ENCODE measurements at regions not wholly inside any gene's neighbourhood (a gene's known extent, or its start where the extent isn't known, plus 50 kb on each side); places are given as distances from the start of the nearest gene placed in this dataset.

DNA sequence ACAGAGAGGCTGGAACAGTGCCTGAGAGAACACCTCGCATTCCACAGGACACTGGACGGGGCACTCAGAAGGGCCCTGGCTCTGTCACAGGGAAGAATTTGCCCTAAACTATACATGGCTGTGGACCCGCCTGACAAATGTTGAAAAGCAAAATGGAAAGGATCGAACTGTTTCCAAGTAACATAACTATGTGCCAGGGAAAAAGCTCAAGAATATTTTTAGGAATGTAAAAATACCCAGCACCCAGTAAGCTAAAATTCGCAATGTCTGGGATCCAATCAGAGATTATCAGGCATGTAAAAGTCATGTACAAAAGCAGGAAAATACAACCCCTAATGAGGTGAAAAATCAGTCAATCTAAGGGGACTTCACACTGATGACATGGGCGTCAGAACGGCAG lies 215.9 kb downstream of the TTLL2 start:
- no peak for TF ChIP-seq EGR1 (IDR thresholded peaks at IDR 0.05)
- TF ChIP-seq, protein P1, sequence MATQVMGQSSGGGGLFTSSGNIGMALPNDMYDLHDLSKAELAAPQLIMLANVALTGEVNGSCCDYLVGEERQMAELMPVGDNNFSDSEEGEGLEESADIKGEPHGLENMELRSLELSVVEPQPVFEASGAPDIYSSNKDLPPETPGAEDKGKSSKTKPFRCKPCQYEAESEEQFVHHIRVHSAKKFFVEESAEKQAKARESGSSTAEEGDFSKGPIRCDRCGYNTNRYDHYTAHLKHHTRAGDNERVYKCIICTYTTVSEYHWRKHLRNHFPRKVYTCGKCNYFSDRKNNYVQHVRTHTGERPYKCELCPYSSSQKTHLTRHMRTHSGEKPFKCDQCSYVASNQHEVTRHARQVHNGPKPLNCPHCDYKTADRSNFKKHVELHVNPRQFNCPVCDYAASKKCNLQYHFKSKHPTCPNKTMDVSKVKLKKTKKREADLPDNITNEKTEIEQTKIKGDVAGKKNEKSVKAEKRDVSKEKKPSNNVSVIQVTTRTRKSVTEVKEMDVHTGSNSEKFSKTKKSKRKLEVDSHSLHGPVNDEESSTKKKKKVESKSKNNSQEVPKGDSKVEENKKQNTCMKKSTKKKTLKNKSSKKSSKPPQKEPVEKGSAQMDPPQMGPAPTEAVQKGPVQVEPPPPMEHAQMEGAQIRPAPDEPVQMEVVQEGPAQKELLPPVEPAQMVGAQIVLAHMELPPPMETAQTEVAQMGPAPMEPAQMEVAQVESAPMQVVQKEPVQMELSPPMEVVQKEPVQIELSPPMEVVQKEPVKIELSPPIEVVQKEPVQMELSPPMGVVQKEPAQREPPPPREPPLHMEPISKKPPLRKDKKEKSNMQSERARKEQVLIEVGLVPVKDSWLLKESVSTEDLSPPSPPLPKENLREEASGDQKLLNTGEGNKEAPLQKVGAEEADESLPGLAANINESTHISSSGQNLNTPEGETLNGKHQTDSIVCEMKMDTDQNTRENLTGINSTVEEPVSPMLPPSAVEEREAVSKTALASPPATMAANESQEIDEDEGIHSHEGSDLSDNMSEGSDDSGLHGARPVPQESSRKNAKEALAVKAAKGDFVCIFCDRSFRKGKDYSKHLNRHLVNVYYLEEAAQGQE (IDR thresholded peaks at IDR 0.05; ENCODE audit: low read depth) = no peak
- TF ChIP-seq NFIC (IDR thresholded peaks at IDR 0.05) = no peak
- no peak for TF ChIP-seq YY1 (IDR thresholded peaks at IDR 0.05; ENCODE audit: low read depth)
- TF ChIP-seq FOXM1 (IDR thresholded peaks at IDR 0.05; ENCODE audit: borderline replicate concordance, low read depth) = no peak
- TF ChIP-seq, protein P2, sequence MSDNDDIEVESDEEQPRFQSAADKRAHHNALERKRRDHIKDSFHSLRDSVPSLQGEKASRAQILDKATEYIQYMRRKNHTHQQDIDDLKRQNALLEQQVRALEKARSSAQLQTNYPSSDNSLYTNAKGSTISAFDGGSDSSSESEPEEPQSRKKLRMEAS (IDR thresholded peaks at IDR 0.05) = no peak

DNA sequence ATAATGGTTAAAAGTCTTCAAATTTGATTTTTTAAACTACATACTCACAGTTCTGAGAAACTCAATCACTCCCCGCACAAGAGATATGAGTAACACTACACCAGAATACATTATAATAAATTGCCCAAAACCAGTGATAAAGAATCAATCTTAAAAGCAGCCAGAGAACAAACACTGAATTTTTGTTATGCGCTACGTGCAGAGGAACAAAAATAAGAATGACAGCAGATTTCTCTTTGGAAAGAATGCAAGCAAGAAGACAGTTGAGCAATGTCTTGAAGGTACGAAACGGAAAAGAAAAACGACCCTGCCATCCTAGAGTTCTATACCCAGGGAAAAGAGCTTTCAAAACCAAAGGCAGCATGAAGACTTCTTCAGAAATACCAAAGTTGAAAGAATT lies 216.7 kb downstream of the TTLL2 start:
- TF ChIP-seq CEBPB (IDR thresholded peaks at IDR 0.05) = no peak
- TF ChIP-seq TCF12 (IDR thresholded peaks at IDR 0.05; ENCODE audit: low read depth) = no peak
- no peak for TF ChIP-seq YY1 (IDR thresholded peaks at IDR 0.05; ENCODE audit: low read depth)
- TF ChIP-seq NFIC (IDR thresholded peaks at IDR 0.05) = no peak
- no peak for TF ChIP-seq EP300 (IDR thresholded peaks at IDR 0.05; ENCODE audit: borderline replicate concordance)
- TF ChIP-seq, protein P2 (IDR thresholded peaks at IDR 0.05) = no peak
- TF ChIP-seq, protein P3, sequence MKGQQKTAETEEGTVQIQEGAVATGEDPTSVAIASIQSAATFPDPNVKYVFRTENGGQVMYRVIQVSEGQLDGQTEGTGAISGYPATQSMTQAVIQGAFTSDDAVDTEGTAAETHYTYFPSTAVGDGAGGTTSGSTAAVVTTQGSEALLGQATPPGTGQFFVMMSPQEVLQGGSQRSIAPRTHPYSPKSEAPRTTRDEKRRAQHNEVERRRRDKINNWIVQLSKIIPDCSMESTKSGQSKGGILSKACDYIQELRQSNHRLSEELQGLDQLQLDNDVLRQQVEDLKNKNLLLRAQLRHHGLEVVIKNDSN (IDR thresholded peaks at IDR 0.05) = no peak
- TF ChIP-seq ZBTB7A (IDR thresholded peaks at IDR 0.05; ENCODE audit: low read depth) = no peak
- TF ChIP-seq TEAD4 (IDR thresholded peaks at IDR 0.05) = no peak
- TF ChIP-seq EGR1 (IDR thresholded peaks at IDR 0.05) = no peak
- TF ChIP-seq FOXM1 (IDR thresholded peaks at IDR 0.05; ENCODE audit: borderline replicate concordance, low read depth) = no peak
- TF ChIP-seq TAF1 (IDR thresholded peaks at IDR 0.05; ENCODE audit: low read depth) = no peak
- no peak for TF ChIP-seq CREB1 (IDR thresholded peaks at IDR 0.05; ENCODE audit: low read depth)
- no peak for TF ChIP-seq RAD21 (IDR thresholded peaks at IDR 0.05; ENCODE audit: low read depth)
- TF ChIP-seq, protein P1 (IDR thresholded peaks at IDR 0.05; ENCODE audit: low read depth) = no peak

DNA sequence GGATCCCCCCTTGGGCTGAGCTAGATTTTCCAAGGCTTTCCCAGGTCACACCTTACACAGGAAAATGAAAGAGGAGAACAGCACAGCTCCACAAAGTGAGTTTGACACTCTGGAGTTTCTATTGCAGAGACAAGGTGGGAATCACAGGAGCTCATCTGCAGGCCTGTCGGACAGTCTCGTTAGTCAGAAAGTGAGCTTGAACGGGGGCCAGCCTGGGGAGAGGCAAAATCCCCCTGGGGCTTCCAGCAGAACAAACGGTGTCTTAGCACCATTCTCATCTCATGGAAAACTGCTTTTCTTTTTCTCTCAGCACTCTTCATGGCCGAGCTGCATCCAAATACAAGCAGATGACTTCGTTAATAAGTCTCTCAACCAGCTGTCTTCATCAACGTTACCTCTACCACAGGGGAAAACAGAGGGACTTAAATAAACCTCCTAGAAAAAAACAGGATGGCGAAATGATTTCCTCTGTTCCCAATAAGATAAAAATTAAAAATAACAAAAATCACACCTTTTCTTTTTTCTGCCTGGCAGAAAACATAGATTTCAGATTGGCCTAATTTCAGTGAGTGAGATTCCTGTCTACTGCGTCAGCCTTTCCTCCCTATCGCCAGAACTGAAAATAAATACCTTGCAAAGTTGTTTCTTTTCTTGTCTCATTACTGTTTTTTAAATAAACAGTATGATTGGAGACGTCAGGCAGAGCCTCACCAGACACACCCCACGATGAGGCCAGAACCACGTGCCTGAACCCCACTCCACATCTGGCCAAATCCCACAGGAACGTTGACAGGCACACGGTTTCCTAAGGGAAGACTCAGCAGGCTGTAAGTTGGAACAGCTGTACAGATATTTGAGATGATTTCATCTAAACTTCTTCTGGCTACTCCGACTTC lies 219.0 kb downstream of the TTLL2 start:
- TF ChIP-seq TCF12 (IDR thresholded peaks at IDR 0.05; ENCODE audit: low read depth) (no peak), FOXM1 (IDR thresholded peaks at IDR 0.05; ENCODE audit: borderline replicate concordance, low read depth) (no peak), TAF1 (IDR thresholded peaks at IDR 0.05; ENCODE audit: low read depth) (no peak), CREB1 (IDR thresholded peaks at IDR 0.05; ENCODE audit: low read depth) (no peak), RAD21 (IDR thresholded peaks at IDR 0.05; ENCODE audit: low read depth) (no peak), ZBTB7A (IDR thresholded peaks at IDR 0.05; ENCODE audit: low read depth) (no peak), EP300 (IDR thresholded peaks at IDR 0.05; ENCODE audit: borderline replicate concordance) (no peak), CEBPB (IDR thresholded peaks at IDR 0.05) (no peak)
- TF ChIP-seq, protein P1 (IDR thresholded peaks at IDR 0.05; ENCODE audit: low read depth) = no peak
- TF ChIP-seq, protein P3 (IDR thresholded peaks at IDR 0.05) = no peak
- TF ChIP-seq, protein P2 (IDR thresholded peaks at IDR 0.05) = no peak

Data from Ishikawa (cell line).